ENCODE measurements at regions not wholly inside any gene's neighbourhood (a gene's known extent, or its start where the extent isn't known, plus 50 kb on each side); places are given as distances from the start of the nearest gene placed in this dataset.
"Not testable (repeated sequence)": the region's sequence is repeated elsewhere in the genome, so short reads cannot be mapped to it uniquely, and the experiment has no call there.

GRCh38 chr2:48081317-48081628 lies 175.0 kb upstream of the FBXO11 start:
- TF ChIP-seq CTCF (conservative IDR thresholded peaks at IDR 0.05; ENCODE audit: low read depth, low read length), result no peak
- no peak for DNase-seq (ENCODE audit: low read depth)
- no peak overlapping the region for H3K4me3 ChIP-seq (ENCODE audit: low read length)

- H3K4me3 ChIP-seq (ENCODE audit: low read length), result no peak overlapping the region
- DNase-seq (ENCODE audit: low read depth), result no peak
- no peak for TF ChIP-seq CTCF (conservative IDR thresholded peaks at IDR 0.05; ENCODE audit: low read depth, low read length)
Measured at GRCh38 chr2:48085888-48086287, 179.6 kb upstream of the FBXO11 start.

- DNase-seq (ENCODE audit: low read depth), result no peak
- no peak for TF ChIP-seq CTCF (conservative IDR thresholded peaks at IDR 0.05; ENCODE audit: low read depth, low read length)
- no peak overlapping the region for H3K4me3 ChIP-seq (ENCODE audit: low read length)
Measured at GRCh38 chr2:48088994-48089393, 182.7 kb upstream of the FBXO11 start.

GRCh38 chr2:48089644-48090043 lies 183.3 kb upstream of the FBXO11 start:
- no peak for DNase-seq (ENCODE audit: low read depth)
- H3K4me3 ChIP-seq (ENCODE audit: low read length), result no peak overlapping the region
- TF ChIP-seq CTCF (conservative IDR thresholded peaks at IDR 0.05; ENCODE audit: low read depth, low read length), result no peak

GRCh38 chr2:48092846-48093803 lies 186.8 kb upstream of the FBXO11 start:
- DNase-seq (ENCODE audit: low read depth), result no peak
- no peak for TF ChIP-seq CTCF (conservative IDR thresholded peaks at IDR 0.05; ENCODE audit: low read depth, low read length)
- no peak overlapping the region for H3K4me3 ChIP-seq (ENCODE audit: low read length)

- not testable (repeated sequence) for H3K4me3 ChIP-seq (ENCODE audit: low read length); DNase-seq (ENCODE audit: low read depth)
Measured at GRCh38 chr2:48096765-48097164, 190.5 kb upstream of the FBXO11 start.

- no peak for TF ChIP-seq CTCF (conservative IDR thresholded peaks at IDR 0.05; ENCODE audit: low read depth, low read length)
- DNase-seq (ENCODE audit: low read depth), result no peak
- H3K4me3 ChIP-seq (ENCODE audit: low read length), result no peak overlapping the region
Measured at GRCh38 chr2:48098539-48098938, 192.2 kb upstream of the FBXO11 start.

Measured in retinal pigment epithelial cell (primary cell).